ENCODE measurements at regions not wholly inside any gene's neighbourhood (a gene's known extent, or its start where the extent isn't known, plus 50 kb on each side); places are given as distances from the start of the nearest gene placed in this dataset.

DNA sequence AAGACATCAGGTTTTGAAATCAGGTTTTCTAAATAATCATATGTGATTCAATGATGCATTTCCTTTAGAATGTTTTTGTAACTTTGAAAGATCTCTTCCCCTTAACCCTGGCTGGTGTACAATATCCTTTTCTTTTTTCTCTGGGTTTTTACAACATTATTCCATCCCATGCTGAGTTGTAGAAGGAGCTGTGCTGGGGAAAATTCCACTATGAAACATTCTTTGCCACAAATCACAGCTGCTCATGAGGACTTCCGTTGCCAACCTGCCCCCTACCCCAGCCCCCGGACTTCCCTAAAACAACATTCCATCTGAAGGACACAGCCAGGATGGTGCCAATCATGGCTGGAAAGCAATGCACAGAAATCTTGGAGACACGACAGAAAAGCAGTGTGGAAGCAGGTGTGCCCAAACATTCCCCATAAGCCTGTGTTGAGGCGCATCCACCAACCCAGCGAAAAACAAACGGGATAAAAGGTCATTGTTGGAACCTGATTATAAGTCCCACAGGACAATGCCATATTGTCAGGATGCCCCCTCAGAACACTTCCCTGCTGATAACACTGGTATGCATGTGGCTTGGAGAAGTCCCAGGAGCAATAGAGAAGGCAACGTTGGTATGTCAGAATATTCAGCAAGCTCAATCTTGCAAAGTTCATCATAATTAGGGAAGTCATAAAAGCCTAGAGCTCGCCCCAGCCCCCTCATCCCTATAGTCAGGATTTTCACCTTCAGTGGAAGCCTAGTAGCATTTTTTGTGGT is 475.0 kb downstream of the HS3ST3B1 start:
- ChIA-PET POLR2A (no interaction called here), CTCF (no interaction called here)
- Mint-ChIP-seq H3K27ac (no peak overlapping the region), H3K4me3 (no peak overlapping the region), H3K4me1 (no peaks in the 10 kb centered on the region), H3K9me3 (peaks cover 4% of the 10 kb centered on the region), H3K36me3 (ENCODE audit: low read depth) (no peaks in the 10 kb centered on the region), H3K27me3 (peaks cover 19% of the 10 kb centered on the region)
- TF ChIP-seq, protein P1, sequence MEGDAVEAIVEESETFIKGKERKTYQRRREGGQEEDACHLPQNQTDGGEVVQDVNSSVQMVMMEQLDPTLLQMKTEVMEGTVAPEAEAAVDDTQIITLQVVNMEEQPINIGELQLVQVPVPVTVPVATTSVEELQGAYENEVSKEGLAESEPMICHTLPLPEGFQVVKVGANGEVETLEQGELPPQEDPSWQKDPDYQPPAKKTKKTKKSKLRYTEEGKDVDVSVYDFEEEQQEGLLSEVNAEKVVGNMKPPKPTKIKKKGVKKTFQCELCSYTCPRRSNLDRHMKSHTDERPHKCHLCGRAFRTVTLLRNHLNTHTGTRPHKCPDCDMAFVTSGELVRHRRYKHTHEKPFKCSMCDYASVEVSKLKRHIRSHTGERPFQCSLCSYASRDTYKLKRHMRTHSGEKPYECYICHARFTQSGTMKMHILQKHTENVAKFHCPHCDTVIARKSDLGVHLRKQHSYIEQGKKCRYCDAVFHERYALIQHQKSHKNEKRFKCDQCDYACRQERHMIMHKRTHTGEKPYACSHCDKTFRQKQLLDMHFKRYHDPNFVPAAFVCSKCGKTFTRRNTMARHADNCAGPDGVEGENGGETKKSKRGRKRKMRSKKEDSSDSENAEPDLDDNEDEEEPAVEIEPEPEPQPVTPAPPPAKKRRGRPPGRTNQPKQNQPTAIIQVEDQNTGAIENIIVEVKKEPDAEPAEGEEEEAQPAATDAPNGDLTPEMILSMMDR (IDR thresholded peaks at IDR 0.05) = no peak
- no peak for DNase-seq
- no peak for ATAC-seq (ENCODE audit: low read depth)
- intact Hi-C loops (cut with micrococcal nuclease) = no loop called here

DNA sequence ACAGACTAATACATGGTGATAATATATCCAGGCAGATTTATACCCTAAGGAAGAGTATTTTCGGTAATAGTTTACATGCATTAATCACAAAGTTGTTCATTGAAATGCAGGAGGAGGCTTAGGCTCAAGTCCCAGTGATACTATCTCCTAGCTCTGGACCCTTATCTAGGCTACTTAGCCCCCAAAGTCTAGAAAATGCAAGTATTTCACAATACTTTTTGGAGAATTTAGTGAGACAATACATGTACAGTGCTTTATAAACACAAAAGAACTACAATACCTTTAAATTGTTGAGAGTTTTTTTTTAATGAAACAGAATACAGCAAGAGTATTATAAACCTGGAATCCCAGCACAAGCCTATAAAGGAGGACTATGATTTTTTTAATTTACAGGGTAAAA is 473.9 kb downstream of the HS3ST3B1 start:
- DNase-seq = no peak
- CTCF ChIA-PET = no interaction called here
- ATAC-seq (ENCODE audit: low read depth) = no peak
- H3K9me3 Mint-ChIP-seq = peaks cover 4% of the 10 kb centered on the region
- POLR2A ChIA-PET = no interaction called here
- no peaks in the 10 kb centered on the region for H3K4me1 Mint-ChIP-seq
- peaks cover 19% of the 10 kb centered on the region for H3K27me3 Mint-ChIP-seq
- TF ChIP-seq, protein P1 (IDR thresholded peaks at IDR 0.05) = no peak
- no peak overlapping the region for H3K4me3 Mint-ChIP-seq
- intact Hi-C loops (cut with micrococcal nuclease) = no loop called here
- no peak overlapping the region for H3K27ac Mint-ChIP-seq
- H3K36me3 Mint-ChIP-seq (ENCODE audit: low read depth) = no peaks in the 10 kb centered on the region

DNA sequence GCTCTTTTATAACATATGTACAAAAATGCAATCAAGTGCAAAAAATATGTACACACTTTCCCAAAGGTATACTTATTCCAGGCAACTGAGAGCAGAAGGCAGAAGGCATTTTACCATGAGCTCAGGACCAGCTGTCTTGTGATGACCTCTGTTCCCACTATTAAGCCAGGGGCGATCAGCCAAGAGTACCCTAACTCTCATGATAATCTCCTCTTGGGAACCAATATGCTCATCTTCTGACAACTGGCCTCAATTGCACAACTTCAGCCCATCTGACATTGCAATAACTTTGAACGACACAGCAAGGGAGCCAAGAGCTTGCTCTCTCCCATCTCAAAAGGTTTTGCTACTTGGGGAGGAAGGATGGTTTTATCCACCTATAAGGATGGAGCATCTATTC is 471.9 kb downstream of the HS3ST3B1 start:
- Mint-ChIP-seq H3K4me3 (no peak overlapping the region), H3K9me3 (peaks cover 11% of the 10 kb centered on the region), H3K27ac (no peak overlapping the region), H3K4me1 (no peaks in the 10 kb centered on the region), H3K36me3 (ENCODE audit: low read depth) (no peaks in the 10 kb centered on the region), H3K27me3 (peaks cover 16% of the 10 kb centered on the region)
- TF ChIP-seq, protein P1 (IDR thresholded peaks at IDR 0.05) = no peak
- intact Hi-C loops (cut with micrococcal nuclease) = no loop called here
- CTCF ChIA-PET = no interaction called here
- ATAC-seq (ENCODE audit: low read depth) = no peak
- no peak for DNase-seq
- POLR2A ChIA-PET = no interaction called here

DNA sequence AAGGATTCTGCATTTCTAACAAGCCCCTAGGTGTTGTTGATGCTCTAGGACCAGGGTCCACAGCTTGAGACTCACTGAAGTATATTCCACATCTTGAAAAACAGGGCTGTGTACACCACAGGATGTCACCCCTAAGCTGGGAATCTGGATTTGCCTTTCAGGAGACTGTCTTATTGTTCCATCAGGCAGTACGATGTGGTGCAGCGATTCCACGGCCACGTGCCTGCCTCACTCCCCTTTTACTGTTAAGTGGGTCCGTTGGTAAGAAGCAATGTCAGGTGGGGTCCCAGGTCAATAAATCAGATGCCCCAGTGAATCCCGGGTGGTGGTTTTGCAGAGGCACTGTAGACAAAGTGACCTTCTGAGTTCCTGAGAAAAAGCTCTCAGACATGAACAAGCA is 470.7 kb downstream of the HS3ST3B1 start:
- ChIA-PET POLR2A (no interaction called here), CTCF (no interaction called here)
- Mint-ChIP-seq H3K9me3 (peaks cover 11% of the 10 kb centered on the region), H3K27ac (no peak overlapping the region), H3K4me1 (no peaks in the 10 kb centered on the region), H3K27me3 (peaks cover 13% of the 10 kb centered on the region), H3K36me3 (ENCODE audit: low read depth) (no peaks in the 10 kb centered on the region), H3K4me3 (no peak overlapping the region)
- intact Hi-C loops (cut with micrococcal nuclease) = no loop called here
- no peak for ATAC-seq (ENCODE audit: low read depth)
- no peak for DNase-seq
- TF ChIP-seq, protein P1 (IDR thresholded peaks at IDR 0.05) = no peak

DNA sequence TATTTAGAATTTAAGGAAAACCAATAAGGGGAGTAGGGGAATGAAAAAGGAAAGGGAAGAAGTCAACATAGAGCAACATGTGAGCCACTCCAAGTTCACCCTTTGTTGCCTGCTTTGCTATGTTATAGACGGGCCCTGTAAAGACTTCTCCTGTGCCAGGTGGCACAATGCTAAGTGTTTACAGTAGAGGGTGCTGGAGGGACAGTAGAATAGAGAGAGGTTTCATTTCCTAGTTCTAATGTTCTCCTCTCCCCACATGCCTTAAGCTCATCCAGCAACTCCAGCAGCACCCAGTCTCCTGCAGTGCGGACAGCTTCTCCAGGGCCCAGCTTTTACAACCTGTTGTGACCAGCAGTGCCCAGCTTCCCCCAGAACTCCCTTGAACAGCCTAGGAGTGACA is 468.0 kb downstream of the HS3ST3B1 start:
- Mint-ChIP-seq H3K27me3 (peaks cover 3% of the 10 kb centered on the region), H3K36me3 (ENCODE audit: low read depth) (no peaks in the 10 kb centered on the region), H3K9me3 (peaks cover 7% of the 10 kb centered on the region), H3K4me3 (no peak overlapping the region), H3K27ac (no peak overlapping the region), H3K4me1 (no peaks in the 10 kb centered on the region)
- intact Hi-C loops (cut with micrococcal nuclease) = no loop called here
- POLR2A ChIA-PET = no interaction called here
- ATAC-seq (ENCODE audit: low read depth) = no peak
- no peak for DNase-seq
- CTCF ChIA-PET = interaction anchor here (1.0 kb wide), 1 partner anchor 410 kb away, joined by 3 read pairs; no protein-coding TSS in a partner anchor
- TF ChIP-seq, protein P1 (IDR thresholded peaks at IDR 0.05) = no peak

All from activated B cell treated with CpG ODN at 0.5 μM for 24 hours (primary cell).